WTC11 (cell line): ENCODE measurements at regions not wholly inside any gene's neighbourhood (a gene's known extent, or its start where the extent isn't known, plus 50 kb on each side); places are given as distances from the start of the nearest gene placed in this dataset.

ENCODE experiments used
- CREM ChIP-seq: sonication (generic); formaldehyde crosslinking; IDR thresholded peaks from 2 replicates; pipeline ENCODE4 v1.8.1; 2022; ENCODE audit warnings: mild to moderate bottlenecking, missing genetic modification reagents, moderate library complexity
- CTCF ChIP-seq: fragments of 200-600 bp; IDR thresholded peaks from 2 replicates; pipeline ENCODE4 v1.8.0; 2022; ENCODE audit warnings: antibody characterized with exemption
- FOXK1 ChIP-seq: sonication (generic); formaldehyde crosslinking; IDR thresholded peaks from 2 replicates; pipeline ENCODE4 v1.8.0; 2022; ENCODE audit warnings: mild to moderate bottlenecking, moderate library complexity, missing genetic modification reagents
- GRHL2 ChIP-seq: fragments of 250-450 bp; sonication (Bioruptor Pico); IDR thresholded peaks from 2 replicates; pipeline ENCODE4 v1.8.0; 2022; ENCODE audit warnings: mild to moderate bottlenecking, moderate library complexity; ENCODE audit not compliant: insufficient replicate concordance, severe bottlenecking
- NR1H2 ChIP-seq: sonication (generic); formaldehyde crosslinking; IDR thresholded peaks from 2 replicates; pipeline ENCODE4 v1.9.0; 2021; ENCODE audit warnings: mild to moderate bottlenecking, moderate library complexity, missing genetic modification reagents
- SP1 ChIP-seq: sonication (generic); formaldehyde crosslinking; conservative IDR thresholded peaks from 2 replicates; pipeline ENCODE4 v1.8.1; 2022; ENCODE audit warnings: missing genetic modification reagents
- ZNF263 ChIP-seq: sonication (generic); formaldehyde crosslinking; IDR thresholded peaks from 2 replicates; pipeline ENCODE4 v1.8.1; 2022; ENCODE audit warnings: low read depth, mild to moderate bottlenecking, moderate library complexity, missing genetic modification reagents
- TF ChIP-seq, protein P1 (sequence below): fragments of 250-450 bp; sonication (Bioruptor Pico); IDR thresholded peaks from 2 replicates; pipeline ENCODE4 v1.9.0; 2021; ENCODE audit warnings: moderate library complexity, mild to moderate bottlenecking, inconsistent platforms, borderline replicate concordance
- TF ChIP-seq, protein P2 (sequence below): sonication (generic); formaldehyde crosslinking; IDR thresholded peaks from 2 replicates; pipeline ENCODE4 v1.8.0; 2022; ENCODE audit warnings: mild to moderate bottlenecking, missing genetic modification reagents

DNA sequence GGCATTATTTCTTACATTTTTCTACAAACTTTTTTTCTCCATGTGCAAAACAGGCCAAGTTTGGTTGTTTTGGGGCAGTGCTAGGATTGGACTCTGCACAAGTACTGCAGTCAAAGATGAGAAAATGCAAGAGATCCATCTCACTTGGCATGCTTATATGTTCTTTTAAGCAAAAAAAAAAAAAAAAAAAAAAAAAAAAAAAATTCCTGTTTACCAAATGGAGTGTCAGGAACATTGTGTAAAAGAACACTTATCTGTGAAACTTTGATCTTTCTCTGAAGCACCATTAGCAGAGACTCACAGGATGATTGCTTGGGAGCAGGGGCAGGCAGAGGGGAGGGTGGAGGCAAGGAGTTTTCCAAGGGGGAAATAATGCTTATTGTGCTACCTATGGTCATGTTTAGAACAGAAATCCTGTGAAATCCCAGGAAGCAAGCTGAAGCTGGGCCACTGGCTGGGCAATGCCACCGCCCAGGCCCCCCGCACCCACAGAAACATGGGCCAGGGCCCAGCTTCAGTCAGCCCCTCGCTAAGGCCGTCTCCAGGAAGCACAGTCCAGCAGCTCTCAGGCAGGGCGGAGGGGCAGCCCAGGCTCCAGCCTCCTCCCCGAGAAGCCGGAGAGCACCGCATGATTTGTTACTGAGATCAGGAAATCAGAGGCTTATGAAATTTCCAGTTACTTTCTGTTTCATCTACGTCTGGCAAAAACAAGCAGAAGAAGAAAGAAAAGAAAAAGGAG lies 229.4 kb downstream of the ZNF516 start:
- no peak for TF ChIP-seq CTCF
- no peak for TF ChIP-seq CREM (CRISPR knock-in tag)
- TF ChIP-seq, protein P1, sequence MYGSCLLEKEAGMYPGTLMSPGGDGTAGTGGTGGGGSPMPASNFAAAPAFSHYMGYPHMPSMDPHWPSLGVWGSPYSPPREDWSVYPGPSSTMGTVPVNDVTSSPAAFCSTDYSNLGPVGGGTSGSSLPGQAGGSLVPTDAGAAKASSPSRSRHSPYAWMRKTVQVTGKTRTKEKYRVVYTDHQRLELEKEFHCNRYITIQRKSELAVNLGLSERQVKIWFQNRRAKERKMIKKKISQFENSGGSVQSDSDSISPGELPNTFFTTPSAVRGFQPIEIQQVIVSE (CRISPR knock-in tag), result no peak
- no peak for TF ChIP-seq FOXK1 (CRISPR knock-in tag)
- TF ChIP-seq NR1H2 (CRISPR knock-in tag), result no peak
- TF ChIP-seq ZNF263, result no peak
- TF ChIP-seq, protein P2, sequence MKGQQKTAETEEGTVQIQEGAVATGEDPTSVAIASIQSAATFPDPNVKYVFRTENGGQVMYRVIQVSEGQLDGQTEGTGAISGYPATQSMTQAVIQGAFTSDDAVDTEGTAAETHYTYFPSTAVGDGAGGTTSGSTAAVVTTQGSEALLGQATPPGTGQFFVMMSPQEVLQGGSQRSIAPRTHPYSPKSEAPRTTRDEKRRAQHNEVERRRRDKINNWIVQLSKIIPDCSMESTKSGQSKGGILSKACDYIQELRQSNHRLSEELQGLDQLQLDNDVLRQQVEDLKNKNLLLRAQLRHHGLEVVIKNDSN (CRISPR knock-in tag), result no peak
- TF ChIP-seq GRHL2, result no peak
- TF ChIP-seq SP1, result no peak
